Skeletal muscle tissue (tissue), 3 donors: ENCODE measurements at regions not wholly inside any gene's neighbourhood (a gene's known extent, or its start where the extent isn't known, plus 50 kb on each side); places are given as distances from the start of the nearest gene placed in this dataset.
"Not testable (repeated sequence)": the region's sequence is repeated elsewhere in the genome, so short reads cannot be mapped to it uniquely, and the experiment has no call there.

Experiments
- H3K27ac ChIP-seq: one replicate; pipeline ENCODE4 v1.7.0; 2013; ENCODE audit warnings: mild to moderate bottlenecking, low read depth, low read length, inconsistent platforms
- H3K27me3 ChIP-seq, 3 donors: one replicate each; pipeline ENCODE4 v1.7.0; 2013; ENCODE audit warnings: low read length in 3 of 3; ENCODE audit not compliant: control insufficient read depth in 3 of 3, insufficient read depth in 3 of 3
- H3K36me3 ChIP-seq, 3 donors: one replicate each; pipeline ENCODE4 v1.7.0; 2013; ENCODE audit warnings: low read length in 3 of 3; ENCODE audit not compliant: control insufficient read depth in 3 of 3, insufficient read depth in 3 of 3
- H3K4me1 ChIP-seq, 3 donors: one replicate each; pipeline ENCODE4 v1.7.0; 2013; ENCODE audit warnings: low read length in 3 of 3, mild to moderate bottlenecking in 3 of 3; ENCODE audit not compliant: control insufficient read depth in 3 of 3, insufficient read depth in 3 of 3
- H3K4me3 ChIP-seq, 3 donors: one replicate each; pipeline ENCODE4 v1.7.0; 2013; ENCODE audit warnings: low read length in 3 of 3
- H3K9ac ChIP-seq, 3 donors: one replicate each; pipeline ENCODE4 v1.7.0; 2013; ENCODE audit warnings: low read length in 3 of 3, mild to moderate bottlenecking in 3 of 3, moderate library complexity in 2 of 3, low read depth in 1 of 3
- H3K9me3 ChIP-seq, 3 donors: one replicate each; pipeline ENCODE4 v1.7.0; 2013; ENCODE audit warnings: low read length in 3 of 3; ENCODE audit not compliant: control insufficient read depth in 3 of 3
- donor health status: Osteomylitis.

- Histone ChIP-seq H3K27ac (no peak overlapping the region), H3K9ac (no peak overlapping the region), H3K36me3 (no peaks in the 10 kb centered on the region), H3K27me3 (no peaks in the 10 kb centered on the region), H3K4me1 (no peaks in the 10 kb centered on the region), H3K4me3 (no peak overlapping the region), H3K9me3 (no peaks in the 10 kb centered on the region)
These were observed 841.6 kb upstream of the SLC39A10 start for GRCh38 chr2:194815475-194815874.

- Histone ChIP-seq H3K9me3 (no peaks in the 10 kb centered on the region), H3K4me1 (no peaks in the 10 kb centered on the region), H3K27me3 (no peaks in the 10 kb centered on the region), H3K4me3 (no peak overlapping the region), H3K9ac (no peak overlapping the region), H3K36me3 (no peaks in the 10 kb centered on the region), H3K27ac (no peak overlapping the region)
These were observed 854.4 kb upstream of the SLC39A10 start for GRCh38 chr2:194802589-194802988.

- H3K9ac ChIP-seq, H3K4me3 ChIP-seq, H3K27ac ChIP-seq, H3K9me3 ChIP-seq, H3K27me3 ChIP-seq, H3K4me1 ChIP-seq, H3K36me3 ChIP-seq: not testable (repeated sequence)
These were observed 870.0 kb upstream of the SLC39A10 start for GRCh38 chr2:194787071-194787470.

GRCh38 chr2:194771394-194771793 is 885.6 kb upstream of the SLC39A10 start:
- H3K9ac ChIP-seq, H3K9me3 ChIP-seq, H3K27me3 ChIP-seq, H3K4me3 ChIP-seq, H3K4me1 ChIP-seq, H3K27ac ChIP-seq, H3K36me3 ChIP-seq: not testable (repeated sequence)

- no peak overlapping the region for H3K9ac ChIP-seq
- no peaks in the 10 kb centered on the region for H3K4me1 ChIP-seq
- no peak overlapping the region for H3K4me3 ChIP-seq
- H3K27ac ChIP-seq: no peak overlapping the region
- no peaks in the 10 kb centered on the region for H3K36me3 ChIP-seq
- peaks cover 0 to 2% (median 0%) of the 10 kb centered on the region in 3 donors for H3K9me3 ChIP-seq
- H3K27me3 ChIP-seq: no peaks in the 10 kb centered on the region
These were observed 888.0 kb upstream of the SLC39A10 start for GRCh38 chr2:194769030-194769429.

GRCh38 chr2:194765723-194766122 is 891.3 kb upstream of the SLC39A10 start:
- Histone ChIP-seq H3K36me3 (no peaks in the 10 kb centered on the region), H3K27ac (no peak overlapping the region), H3K27me3 (no peaks in the 10 kb centered on the region), H3K9ac (no peak overlapping the region), H3K9me3 (peaks cover 0 to 3% (median 0%) of the 10 kb centered on the region in 3 donors), H3K4me1 (no peaks in the 10 kb centered on the region), H3K4me3 (no peak overlapping the region)

GRCh38 chr2:194750926-194751325 is 906.1 kb upstream of the SLC39A10 start:
- H3K27me3 ChIP-seq: no peaks in the 10 kb centered on the region
- no peak overlapping the region for H3K9ac ChIP-seq
- no peaks in the 10 kb centered on the region for H3K4me1 ChIP-seq

GRCh38 chr2:194745557-194746146 is 911.4 kb upstream of the SLC39A10 start:
- Histone ChIP-seq H3K9ac (no peak overlapping the region), H3K4me3 (no peak overlapping the region), H3K36me3 (no peaks in the 10 kb centered on the region), H3K4me1 (no peaks in the 10 kb centered on the region), H3K9me3 (no peaks in the 10 kb centered on the region), H3K27me3 (no peaks in the 10 kb centered on the region), H3K27ac (no peak overlapping the region)

More at GRCh38 chr2:194750926-194751325, 906.1 kb upstream of the SLC39A10 start:
- Histone ChIP-seq H3K4me3 (no peak overlapping the region), H3K27ac (no peak overlapping the region), H3K9me3 (no peaks in the 10 kb centered on the region), H3K36me3 (no peaks in the 10 kb centered on the region)

GRCh38 chr2:194742706-194743105 is 914.3 kb upstream of the SLC39A10 start:
- H3K36me3 ChIP-seq: no peaks in the 10 kb centered on the region
- no peak overlapping the region for H3K9ac ChIP-seq
- H3K4me1 ChIP-seq: no peaks in the 10 kb centered on the region
- H3K9me3 ChIP-seq: peaks cover 0 to 4% (median 0%) of the 10 kb centered on the region in 3 donors
- no peak overlapping the region for H3K27ac ChIP-seq
- no peaks in the 10 kb centered on the region for H3K27me3 ChIP-seq
- no peak overlapping the region for H3K4me3 ChIP-seq

GRCh38 chr2:194739217-194739616 is 917.8 kb upstream of the SLC39A10 start:
- Histone ChIP-seq H3K4me3 (no peak overlapping the region), H3K9ac (no peak overlapping the region), H3K4me1 (no peaks in the 10 kb centered on the region), H3K9me3 (peaks cover 0 to 4% (median 2%) of the 10 kb centered on the region in 3 donors), H3K36me3 (no peaks in the 10 kb centered on the region), H3K27ac (no peak overlapping the region), H3K27me3 (no peaks in the 10 kb centered on the region)
